OCI-LY1 (cell line): ENCODE measurements at regions not wholly inside any gene's neighbourhood (a gene's known extent, or its start where the extent isn't known, plus 50 kb on each side); places are given as distances from the start of the nearest gene placed in this dataset.

Experiments used
- EZH2 ChIP-seq: fragments of 200-600 bp; sonication (generic), shearing (Covaris generic); IDR thresholded peaks from 2 replicates; pipeline ENCODE4 v1.8.0; 2017; ENCODE audit warnings: borderline replicate concordance, mixed run types, mild to moderate bottlenecking, antibody characterized with exemption, low read length, moderate library complexity, mixed read lengths
- TF ChIP-seq, protein P1 (sequence below): fragments of 200-600 bp; sonication (generic), shearing (Covaris generic); IDR thresholded peaks from 2 replicates; pipeline ENCODE4 v1.5.1; 2017; ENCODE audit warnings: mild to moderate bottlenecking, antibody characterized with exemption, low read length, moderate library complexity, mixed read lengths

- no peak for TF ChIP-seq EZH2
- TF ChIP-seq, protein P1, sequence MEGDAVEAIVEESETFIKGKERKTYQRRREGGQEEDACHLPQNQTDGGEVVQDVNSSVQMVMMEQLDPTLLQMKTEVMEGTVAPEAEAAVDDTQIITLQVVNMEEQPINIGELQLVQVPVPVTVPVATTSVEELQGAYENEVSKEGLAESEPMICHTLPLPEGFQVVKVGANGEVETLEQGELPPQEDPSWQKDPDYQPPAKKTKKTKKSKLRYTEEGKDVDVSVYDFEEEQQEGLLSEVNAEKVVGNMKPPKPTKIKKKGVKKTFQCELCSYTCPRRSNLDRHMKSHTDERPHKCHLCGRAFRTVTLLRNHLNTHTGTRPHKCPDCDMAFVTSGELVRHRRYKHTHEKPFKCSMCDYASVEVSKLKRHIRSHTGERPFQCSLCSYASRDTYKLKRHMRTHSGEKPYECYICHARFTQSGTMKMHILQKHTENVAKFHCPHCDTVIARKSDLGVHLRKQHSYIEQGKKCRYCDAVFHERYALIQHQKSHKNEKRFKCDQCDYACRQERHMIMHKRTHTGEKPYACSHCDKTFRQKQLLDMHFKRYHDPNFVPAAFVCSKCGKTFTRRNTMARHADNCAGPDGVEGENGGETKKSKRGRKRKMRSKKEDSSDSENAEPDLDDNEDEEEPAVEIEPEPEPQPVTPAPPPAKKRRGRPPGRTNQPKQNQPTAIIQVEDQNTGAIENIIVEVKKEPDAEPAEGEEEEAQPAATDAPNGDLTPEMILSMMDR: no peak
These were observed 695.5 kb downstream of the BCL11B start for GRCh38 chr14:98576463-98576862.
